ENCODE measurements at regions not wholly inside any gene's neighbourhood (a gene's known extent, or its start where the extent isn't known, plus 50 kb on each side); places are given as distances from the start of the nearest gene placed in this dataset.

GRCh38 chr3:94359996-94360395 lies 297.1 kb downstream of the NSUN3 start:
- ChIA-PET CTCF (interaction anchor here (1.0 kb wide), 1 partner anchor 10 kb away, joined by 6 read pairs; no protein-coding TSS in a partner anchor), POLR2A (no interaction called here)
- no peak for DNase-seq (ENCODE audit: extremely low spot score)
- TF ChIP-seq CTCF (IDR thresholded peaks at IDR 0.05; ENCODE audit: control extremely low read depth, extremely low read depth, low read depth, missing control alignments): no peak

- ChIA-PET POLR2A (no interaction called here), CTCF (interaction anchor here (1.0 kb wide), 1 partner anchor 11 kb away, joined by 6 read pairs; no protein-coding TSS in a partner anchor)
- TF ChIP-seq CTCF (IDR thresholded peaks at IDR 0.05; ENCODE audit: control extremely low read depth, extremely low read depth, low read depth, missing control alignments): no peak
- no peak for DNase-seq (ENCODE audit: extremely low spot score)
Observed at GRCh38 chr3:94360987-94361386, 298.1 kb downstream of the NSUN3 start.

- no peak for DNase-seq (ENCODE audit: extremely low spot score)
- ChIA-PET POLR2A (no interaction called here), CTCF (interaction anchor here (1.2 kb wide), 1 partner anchor 9 kb away, joined by 3 read pairs; no protein-coding TSS in a partner anchor)
- TF ChIP-seq CTCF (IDR thresholded peaks at IDR 0.05; ENCODE audit: control extremely low read depth, extremely low read depth, low read depth, missing control alignments): no peak
Observed at GRCh38 chr3:94362393-94362792, 299.5 kb downstream of the NSUN3 start.

GRCh38 chr3:94365006-94365405 lies 302.1 kb downstream of the NSUN3 start:
- DNase-seq (ENCODE audit: extremely low spot score): no peak
- ChIA-PET CTCF (no interaction called here), POLR2A (no interaction called here)
- TF ChIP-seq CTCF (IDR thresholded peaks at IDR 0.05; ENCODE audit: control extremely low read depth, extremely low read depth, low read depth, missing control alignments): no peak

GRCh38 chr3:94372026-94372425 lies 309.2 kb downstream of the NSUN3 start:
- CTCF ChIA-PET: interaction anchor here (1.0 kb wide), 1 partner anchor 10 kb away, joined by 3 read pairs; no protein-coding TSS in a partner anchor
- DNase-seq (ENCODE audit: extremely low spot score): no peak
- TF ChIP-seq CTCF (IDR thresholded peaks at IDR 0.05; ENCODE audit: control extremely low read depth, extremely low read depth, low read depth, missing control alignments): no peak
- POLR2A ChIA-PET: no interaction called here

- DNase-seq (ENCODE audit: extremely low spot score): no peak
- ChIA-PET CTCF (no interaction called here), POLR2A (no interaction called here)
- no peak for TF ChIP-seq CTCF (IDR thresholded peaks at IDR 0.05; ENCODE audit: control extremely low read depth, extremely low read depth, low read depth, missing control alignments)
Observed at GRCh38 chr3:94373456-94373855, 310.6 kb downstream of the NSUN3 start.

Data from GM10248 (cell line).